Activated CD4-positive, alpha-beta T cell treated with anti-CD3 and anti-CD28 coated beads, Interleukin-2, Interleukin-4, amounts not matched to agents 100 ng/mL and 50 ng/mL, durations not matched to agents 16 hours and 8 hours (primary cell): ENCODE measurements at regions not wholly inside any gene's neighbourhood (a gene's known extent, or its start where the extent isn't known, plus 50 kb on each side); places are given as distances from the start of the nearest gene placed in this dataset.
"Not testable (repeated sequence)": the region's sequence is repeated elsewhere in the genome, so short reads cannot be mapped to it uniquely, and the experiment has no call there.

Experiments used
- DNase-seq: peaks from one replicate; pipeline ENCODE4 v3.0.0-alpha.2; 2020; ENCODE audit warnings: low spot score

DNA sequence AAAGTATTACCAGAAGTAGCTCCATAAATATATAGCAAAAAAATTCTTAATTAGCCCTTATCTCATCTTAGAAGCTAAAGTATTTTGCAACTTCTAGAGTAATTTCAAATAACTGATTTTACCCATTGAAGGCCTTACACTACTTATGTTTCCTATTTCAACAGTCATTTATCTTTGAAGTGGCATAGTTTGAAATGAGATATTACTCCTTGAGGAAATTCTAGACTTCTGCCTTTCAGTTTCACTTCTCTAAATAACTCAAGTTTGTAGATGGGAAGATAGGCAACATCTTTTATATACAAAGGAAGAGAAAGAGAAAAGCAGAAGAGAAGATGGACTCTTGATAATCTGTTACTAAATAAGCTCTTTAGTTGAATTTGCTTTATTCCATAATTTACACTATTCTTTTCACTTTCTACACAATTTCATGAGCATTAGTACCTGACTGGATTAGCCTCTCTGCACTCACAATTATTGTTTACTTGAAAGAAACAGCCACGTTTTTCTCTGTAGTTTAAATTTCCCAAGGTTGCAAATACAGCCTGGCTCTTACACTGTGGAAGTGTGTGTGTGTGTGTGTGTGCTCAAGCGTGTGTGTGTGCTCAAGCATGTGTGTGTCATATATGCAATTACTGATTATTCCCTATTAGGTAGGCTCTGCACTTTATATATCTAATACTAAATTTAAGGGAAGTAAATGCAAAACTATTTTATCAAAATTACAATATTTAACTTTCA is 60.6 kb upstream of the EMB start:
- peak; percentile 64 for DNase-seq

DNA sequence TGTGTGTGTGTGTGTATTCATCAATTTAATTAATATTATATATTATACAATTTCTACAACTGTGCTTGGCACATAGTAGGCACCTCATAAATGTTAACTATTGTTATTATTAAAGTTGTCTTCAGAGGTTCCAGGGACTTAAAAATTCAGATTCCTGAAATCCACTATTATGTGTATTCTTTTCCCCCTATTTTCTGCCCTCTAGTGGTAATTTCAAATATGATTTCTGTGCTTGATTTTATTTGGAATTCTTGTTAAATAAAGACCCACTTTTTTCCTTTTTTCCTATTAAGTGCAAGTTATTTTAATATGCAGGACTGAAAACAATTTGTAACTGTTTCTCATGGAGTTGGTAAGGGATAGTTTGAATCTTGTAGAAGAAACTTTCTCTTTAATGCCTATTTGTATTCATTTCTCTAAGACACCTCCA is 72.0 kb upstream of the EMB start:
- peak; percentile 3 for DNase-seq

DNA sequence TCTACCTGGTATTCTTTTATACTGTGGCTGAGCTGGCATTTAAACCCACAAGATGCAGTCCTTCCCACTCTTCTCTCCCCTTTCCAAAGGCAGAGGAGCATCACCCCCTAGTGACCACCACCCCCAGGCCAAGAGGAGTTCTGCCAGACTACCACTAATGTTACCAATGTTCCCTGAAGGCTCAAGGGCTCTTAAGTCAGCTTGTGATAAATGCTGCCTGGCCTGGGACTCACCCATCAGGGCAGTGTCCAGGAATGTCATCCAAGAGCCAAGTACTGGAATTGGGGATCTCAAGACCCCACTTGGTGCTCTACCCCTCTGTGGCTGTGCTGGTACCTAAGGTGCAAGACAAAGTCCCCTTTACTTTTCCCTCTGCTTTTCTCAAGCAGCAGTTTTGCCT is 80.0 kb upstream of the EMB start:
- not testable (repeated sequence) for DNase-seq

DNA sequence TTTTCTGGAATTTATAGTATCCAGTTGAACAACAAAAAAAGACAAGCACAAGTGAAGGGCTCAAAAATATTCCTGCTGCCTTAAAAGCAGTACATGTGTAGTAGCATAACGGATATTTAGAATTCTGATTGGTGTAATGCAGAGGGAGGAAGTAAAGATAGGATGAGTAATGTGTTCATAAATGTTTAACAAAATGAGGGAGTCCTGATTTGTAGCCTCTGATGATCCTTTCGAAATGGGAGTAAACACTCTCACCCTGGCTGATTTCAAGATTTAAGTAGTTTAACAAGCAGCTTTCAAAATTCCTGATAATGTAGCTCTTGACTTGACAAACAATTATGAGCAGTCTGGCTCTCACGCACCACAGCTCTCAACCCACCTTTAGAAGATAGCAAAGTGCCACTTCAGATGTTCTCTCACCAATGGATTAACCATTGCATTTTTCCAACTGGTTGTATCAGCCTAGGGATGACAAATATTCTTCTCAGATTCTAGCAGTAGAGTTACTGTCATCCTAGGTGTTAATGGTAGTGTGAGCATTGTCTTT is 86.5 kb upstream of the EMB start:
- not testable (repeated sequence) for DNase-seq

DNA sequence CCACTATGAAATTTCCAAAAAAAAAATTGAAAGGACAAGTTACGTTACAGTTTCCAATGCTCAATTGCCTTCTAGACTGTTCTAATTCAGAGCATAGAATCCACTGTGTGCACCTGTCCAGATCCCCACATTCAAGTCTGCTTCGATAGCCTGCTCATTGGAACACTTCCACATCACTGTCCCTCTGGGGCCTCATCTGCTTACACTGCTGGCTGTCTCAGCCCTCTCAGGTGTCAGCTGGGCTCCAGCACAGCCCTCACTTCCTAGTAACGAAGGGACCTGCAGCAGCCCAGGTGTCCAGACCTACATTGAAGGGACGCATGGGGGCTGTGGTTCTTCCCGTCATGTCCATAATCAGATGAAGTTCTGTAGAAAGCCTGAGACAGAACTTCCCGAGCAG is 94.3 kb upstream of the EMB start:
- DNase-seq: no peak

DNA sequence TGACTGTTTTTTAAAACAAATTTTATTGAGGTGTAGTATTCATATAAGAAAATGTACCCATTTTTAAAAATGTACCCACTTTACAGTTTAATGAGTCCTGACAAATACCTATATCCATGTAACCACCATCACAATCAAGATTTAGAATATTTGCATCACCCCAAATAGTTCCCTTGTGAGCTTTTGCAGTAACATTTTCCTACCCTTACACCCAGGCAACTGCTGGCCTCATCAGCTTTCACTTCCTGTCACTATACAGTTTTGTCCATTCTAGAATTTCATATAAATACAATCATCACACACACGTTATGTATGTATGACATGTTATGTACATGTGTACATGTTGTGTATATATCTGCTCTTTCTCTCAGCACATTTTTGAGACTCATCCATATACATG is 96.4 kb upstream of the EMB start:
- DNase-seq: not testable (repeated sequence)

DNA sequence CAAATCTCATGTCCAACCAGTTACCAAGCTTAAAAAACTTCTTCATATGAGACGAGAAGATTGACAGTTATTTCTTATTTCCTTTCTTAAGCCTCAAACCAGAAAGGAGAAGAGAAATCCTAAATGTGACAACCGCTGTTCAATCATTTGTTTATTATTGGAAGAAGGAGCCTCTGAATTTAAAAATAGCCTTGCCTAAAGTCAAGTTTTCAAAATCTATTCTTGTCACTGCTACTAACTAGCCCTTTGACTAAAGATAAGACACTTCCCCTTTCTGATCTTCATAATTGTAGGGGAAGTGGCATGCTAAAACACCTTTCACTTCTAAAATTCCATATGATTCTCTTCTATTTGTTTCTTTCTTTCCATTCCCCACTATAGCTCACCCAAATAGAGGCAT is 106.2 kb upstream of the EMB start:
- no peak for DNase-seq

DNA sequence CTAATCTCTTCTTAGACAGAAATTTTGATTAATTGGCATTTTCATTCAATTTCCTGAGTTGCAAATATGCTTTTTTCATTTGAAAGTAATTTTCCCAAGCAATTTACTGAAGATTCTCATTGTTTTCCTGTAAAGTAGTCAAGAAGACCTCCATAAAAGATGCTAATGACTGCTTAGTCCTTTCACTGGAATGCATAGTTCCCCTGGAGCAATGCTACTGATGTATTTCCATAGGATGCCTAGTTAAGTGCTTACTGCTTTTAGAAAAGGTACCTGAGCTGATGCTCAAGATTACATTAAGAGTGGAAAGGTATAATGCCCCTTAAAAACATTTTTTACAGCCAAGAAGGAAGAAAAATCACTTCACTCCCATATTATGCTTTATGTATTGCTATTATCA is 109.2 kb upstream of the EMB start:
- no peak for DNase-seq

DNA sequence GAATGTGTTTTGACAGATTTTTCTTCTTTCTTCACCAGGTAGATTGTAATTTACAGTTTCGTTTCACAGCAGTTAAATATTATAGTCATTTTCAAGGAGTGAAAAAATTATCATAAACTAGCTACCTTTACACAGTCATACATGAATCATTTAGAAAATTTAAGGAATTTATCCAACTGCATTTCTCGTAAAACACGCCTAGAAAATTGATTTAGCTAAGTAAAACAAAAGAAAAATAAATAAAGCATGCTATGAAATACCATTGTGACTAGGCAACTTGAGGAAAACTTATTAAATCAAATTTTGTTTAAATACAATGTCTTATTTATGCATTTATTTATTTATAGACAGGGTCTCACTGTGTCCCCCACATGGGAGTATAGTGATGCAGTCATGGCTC is 109.9 kb upstream of the EMB start:
- DNase-seq: no peak

DNA sequence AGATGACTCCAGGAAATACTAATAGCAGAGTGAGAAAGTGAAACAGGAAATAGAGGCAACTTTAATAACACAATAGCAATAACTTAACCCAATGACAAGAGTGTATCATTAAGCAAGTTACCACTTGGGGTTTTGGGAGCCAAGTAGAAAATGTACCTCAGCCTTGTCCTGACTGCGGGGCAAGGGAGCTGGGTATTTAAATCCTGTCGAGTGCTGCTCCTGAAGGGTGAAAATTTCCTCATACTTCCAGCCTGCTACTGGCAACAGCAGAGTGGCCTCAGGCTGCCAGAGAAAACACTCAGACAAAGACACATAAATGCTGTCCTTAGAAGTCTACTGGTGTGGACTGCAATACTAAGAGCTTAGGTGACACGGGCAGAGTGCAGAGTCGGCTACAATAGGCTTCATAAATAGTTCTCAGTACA is 112.5 kb upstream of the EMB start:
- no peak for DNase-seq

DNA sequence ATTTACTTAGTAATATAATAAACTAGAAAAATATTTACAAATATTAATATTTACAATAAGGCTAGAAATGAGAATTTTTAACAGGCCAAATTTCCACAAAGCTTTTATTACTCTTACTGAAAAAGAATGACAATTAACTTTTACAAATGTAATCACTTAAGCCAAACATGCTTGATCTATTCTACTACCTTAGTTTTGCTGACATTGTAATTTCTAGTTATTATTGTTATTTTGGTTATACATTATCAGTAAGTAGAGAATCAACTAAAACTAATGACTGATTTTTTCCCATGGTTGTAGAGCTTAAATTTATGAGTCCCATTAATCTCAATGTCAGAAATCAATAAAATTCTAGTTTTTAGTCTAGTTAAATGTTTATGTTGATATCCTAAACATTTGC is 107.8 kb upstream of the PARP8 start:
- DNase-seq: not testable (repeated sequence)

DNA sequence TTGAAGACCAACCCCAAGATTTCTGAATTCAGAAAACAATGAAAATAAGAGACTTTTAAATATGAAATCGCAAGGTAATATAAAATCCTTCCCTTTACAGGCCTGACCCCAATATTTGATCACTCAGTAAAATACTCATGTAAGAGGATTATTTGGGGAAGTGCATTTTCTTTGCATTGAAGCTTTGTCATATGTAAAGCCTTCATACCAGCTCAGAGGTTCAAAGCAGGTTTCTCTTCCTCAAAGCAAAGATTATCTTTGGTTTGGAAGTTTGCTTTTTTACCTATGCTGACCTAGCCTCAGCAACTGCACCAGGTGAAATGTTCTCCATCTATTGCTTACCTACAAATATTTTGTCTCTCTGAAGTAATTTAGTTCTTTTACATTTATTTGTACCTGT is 106.5 kb upstream of the PARP8 start:
- no peak for DNase-seq

DNA sequence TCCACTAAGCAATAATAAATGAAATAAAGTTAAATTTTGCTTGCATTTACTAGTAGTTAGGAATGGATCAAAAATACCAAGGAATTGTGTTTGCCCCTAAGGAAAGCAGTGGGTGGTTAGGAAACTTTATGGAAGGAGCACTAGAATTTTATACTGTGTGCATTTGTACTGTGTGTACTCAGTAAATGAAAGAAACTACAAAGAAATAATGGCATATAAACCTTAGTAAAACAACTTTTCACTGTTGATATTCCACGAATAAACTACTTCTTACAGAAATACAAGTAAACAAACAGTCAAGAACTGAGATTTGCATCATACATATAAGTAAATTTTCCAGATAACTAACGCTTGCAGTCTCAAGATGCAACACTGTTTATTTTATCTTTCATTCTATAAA is 103.7 kb upstream of the PARP8 start:
- DNase-seq: no peak

DNA sequence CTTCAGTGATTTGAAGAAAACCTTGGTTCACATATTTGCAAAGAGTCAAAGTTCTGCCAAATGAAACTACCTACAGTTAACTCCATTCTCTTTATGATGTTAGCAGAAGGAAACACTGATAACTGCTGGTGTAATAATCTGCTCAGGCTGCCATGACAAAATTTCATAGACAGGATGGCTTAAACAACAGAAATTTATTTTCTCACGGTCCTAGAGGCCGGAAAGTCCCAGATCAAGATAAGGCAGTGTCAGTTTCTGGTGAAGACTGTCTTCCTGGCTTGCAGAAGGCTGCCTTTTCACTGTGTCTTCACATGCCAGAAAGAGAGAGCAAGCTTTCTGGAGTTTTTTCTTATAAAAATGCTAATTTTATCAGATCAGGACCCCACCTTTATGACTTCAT is 102.4 kb upstream of the PARP8 start:
- DNase-seq: peak; percentile 61

DNA sequence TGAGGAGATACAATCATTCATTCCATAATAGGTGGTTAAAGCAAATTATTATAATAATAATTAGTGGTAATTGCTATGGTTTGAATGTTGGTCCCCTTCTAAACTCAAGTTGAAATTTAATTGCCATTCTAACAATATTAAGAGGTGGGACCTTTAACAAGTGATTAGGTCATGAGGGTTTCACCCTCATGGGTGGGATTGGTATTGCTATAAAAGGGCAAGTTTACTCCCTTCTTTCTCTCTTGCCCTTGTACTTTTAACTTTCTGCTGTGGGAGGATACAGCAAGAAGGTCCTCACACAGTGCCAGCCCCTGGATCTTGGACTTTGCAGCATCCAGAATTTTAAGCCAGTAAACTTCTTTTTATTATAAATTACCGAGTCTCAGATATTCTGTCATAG is 101.9 kb upstream of the PARP8 start:
- no peak for DNase-seq

DNA sequence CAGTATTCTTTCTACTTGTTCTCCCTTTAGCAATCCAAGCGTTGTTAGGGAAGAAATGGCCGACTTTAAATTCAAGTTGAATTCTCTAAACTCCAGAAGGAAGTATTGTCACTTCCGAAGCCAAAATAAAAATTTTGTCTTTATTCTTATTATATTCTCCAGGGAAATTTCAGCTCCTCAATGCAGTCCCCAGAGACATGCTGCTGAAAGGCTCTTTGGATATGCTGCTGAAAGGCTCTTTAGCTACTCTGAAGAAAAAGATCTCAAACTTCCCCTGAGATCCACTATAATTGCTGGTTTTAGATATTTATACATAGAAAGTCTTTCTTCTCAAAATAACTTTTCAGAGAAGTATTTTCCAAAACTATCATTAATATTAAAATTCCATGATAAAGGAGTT is 92.3 kb upstream of the PARP8 start:
- no peak for DNase-seq

DNA sequence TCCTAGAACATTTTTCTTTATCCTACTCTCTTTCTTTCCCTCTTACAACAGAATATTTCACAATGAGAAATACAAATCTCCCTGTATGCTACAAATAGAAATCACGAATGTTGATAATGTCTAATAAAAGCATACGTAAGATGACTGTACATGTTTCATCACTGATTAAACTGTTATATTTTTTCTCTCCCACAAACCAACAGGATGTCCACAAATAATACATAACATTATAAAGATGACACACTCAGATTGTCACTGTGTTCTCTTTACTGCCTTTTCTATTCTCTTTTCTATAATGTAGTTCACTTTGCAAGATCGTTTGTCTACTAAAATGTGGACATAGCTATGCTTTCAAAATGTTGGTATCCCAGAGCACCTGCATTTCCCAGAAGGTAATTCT is 90.7 kb upstream of the PARP8 start:
- DNase-seq: no peak

DNA sequence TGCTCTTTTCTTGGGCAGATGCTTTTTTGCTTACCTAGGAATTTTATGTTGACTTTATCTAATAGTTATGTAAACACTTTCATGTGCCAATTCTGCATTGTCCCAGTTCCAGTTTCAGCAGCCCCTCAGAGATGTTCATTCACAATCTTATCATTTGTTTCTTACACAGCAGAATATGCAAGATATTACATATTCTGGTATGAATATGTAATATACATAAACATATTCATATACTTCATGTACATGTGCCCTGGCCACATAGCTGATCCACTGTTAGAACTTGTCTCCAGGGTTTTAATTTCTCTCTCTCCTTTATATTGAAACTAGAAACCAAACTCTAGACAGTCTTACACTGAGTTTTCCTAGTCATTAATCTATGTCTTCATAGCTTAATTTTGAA is 90.2 kb upstream of the PARP8 start:
- no peak for DNase-seq

DNA sequence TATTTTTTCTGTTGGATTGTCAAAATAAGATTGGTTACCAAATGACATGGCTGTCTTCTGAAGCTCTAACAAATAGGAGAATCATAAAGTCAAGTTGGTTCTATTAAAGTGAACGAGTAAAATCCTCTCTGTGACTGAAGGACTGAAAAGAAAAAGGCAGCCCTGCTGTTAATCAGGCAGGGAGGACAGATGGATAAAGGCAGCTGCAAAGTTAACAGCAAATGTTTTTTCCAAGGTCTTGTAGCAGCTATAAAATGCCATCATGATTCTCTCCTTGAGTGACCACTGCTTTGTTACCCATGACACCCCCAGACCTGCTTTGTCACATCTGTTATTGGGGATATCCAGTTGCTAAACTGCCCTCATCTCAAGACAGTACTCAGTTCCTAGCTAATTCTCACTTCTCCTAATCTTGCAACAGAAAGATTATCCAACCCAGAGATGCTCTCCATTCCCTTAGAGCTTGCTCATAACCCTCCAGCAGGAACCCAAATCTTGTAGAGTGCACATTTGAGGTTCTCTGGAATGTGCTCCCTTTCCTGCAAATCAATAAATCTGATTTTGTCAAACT is 89.7 kb upstream of the PARP8 start:
- DNase-seq: no peak

DNA sequence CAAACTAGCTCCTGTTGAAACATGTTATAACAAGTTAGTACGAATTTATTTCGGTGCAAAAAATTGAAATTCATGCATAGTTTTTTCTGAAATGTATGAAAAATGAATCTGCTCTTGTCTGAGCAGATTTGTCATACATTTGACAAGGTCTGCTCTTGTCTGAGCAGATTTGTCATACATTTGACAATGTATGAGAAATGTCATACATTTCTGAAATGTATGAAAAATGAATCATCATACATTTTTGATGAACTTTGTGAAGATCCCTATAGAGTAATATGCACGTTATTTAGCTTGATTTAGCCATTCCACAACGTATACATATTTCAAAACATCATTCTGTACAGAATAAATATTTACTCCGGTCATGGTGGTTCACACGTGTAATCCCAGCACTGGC is 85.9 kb upstream of the PARP8 start:
- no peak for DNase-seq

DNA sequence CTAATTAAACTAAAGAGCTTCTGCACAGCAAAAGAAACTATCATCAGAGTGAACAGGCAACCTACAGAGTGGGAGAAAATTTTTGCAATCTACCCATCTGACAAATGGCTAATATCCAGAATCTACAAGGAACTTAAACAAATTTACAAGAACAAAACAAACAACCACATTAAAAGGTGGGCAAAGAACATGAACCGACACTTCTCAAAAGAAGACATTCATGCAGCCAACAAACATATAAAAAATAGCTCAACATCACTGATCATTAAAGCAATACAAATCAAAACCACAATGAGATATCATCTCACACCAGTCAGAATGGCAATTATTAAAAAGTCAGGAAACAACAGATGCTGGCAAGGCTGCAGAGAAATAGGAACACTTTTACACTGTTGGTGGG is 84.6 kb upstream of the PARP8 start:
- not testable (repeated sequence) for DNase-seq

DNA sequence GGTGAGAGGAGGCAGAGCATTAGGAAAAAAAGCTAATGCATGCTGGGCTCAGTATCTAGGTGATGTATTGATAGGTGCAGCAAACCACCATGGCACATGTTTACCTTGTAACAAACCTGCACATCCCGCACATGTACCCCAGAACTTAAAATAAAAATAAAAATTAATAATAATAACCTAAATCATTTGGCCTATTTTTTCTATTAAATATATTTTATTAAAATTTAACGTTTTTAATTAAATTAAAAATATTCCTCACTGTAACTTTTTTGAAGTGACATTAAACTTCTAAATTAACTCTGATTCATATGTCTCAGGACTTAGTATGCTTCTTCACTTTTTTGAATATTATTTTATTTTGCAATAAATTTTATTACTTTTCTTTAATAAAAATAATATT is 83.7 kb upstream of the PARP8 start:
- no peak for DNase-seq

DNA sequence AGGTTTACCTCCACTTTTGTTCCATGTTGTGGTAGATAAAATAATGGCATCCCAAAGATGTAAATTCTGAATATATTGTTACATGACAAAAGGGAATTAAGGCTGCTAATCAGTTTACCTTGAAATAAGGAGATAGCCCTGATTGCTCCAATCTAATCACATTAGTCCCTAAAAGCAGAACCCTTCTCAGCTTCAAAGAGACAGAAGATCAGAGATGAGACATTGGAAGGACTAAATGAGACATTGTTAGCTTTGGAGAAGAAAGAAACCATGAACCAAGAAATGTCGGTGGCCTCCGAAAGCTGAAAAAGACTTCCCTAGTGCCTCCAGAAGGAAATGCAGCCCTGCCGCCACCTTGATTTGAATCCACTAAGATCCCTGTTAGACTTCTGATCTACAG is 82.8 kb upstream of the PARP8 start:
- no peak for DNase-seq

DNA sequence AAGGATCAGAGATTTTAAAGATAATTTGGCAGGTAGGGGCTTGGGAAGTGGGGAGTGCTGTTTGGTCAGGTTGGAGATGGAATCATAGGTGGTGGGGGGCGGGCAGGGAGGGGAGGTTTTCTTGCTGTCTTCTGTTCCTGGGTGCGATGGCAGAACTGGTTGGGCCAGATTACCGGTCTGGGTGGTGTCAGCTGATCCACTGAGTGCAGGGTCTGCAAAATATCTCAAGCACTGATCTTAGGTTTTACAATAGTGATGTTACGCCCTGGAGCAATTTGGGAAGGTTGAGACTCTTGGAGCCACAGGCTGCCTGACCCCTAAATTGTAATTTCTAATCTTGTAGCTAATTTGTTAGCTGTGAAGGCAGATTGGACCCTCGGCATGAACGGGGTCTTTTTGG is 78.0 kb upstream of the PARP8 start:
- DNase-seq: not testable (repeated sequence)
